GM12874 (cell line): ENCODE measurements at regions not wholly inside any gene's neighbourhood (a gene's known extent, or its start where the extent isn't known, plus 50 kb on each side); places are given as distances from the start of the nearest gene placed in this dataset.

Source experiments
- CTCF ChIP-seq: IDR thresholded peaks from 2 replicates; pipeline ENCODE4 v1.5.1; 2011; ENCODE audit warnings: low read depth, mild to moderate bottlenecking, control low read depth, low read length, moderate library complexity; ENCODE audit not compliant: insufficient read depth

DNA sequence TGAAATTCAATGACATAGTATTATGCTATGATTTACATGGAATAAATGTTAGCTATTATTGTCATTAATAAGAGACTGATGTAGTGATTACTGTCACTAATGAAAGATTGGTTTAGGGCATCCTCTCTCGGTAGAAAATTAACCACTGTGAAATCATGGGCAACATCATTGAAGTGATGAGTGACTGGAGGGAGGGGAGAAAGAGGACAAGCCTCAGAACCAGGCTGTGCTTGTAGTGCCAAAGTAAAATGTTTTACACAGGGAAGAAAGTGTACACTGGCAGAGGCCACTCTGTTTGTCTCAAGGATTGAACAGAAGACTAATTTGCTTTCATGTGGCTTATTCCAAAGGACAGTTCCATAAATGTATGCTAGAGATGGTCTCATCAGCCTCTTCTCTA is 456.2 kb upstream of the TCF4 start:
- no peak for TF ChIP-seq CTCF

DNA sequence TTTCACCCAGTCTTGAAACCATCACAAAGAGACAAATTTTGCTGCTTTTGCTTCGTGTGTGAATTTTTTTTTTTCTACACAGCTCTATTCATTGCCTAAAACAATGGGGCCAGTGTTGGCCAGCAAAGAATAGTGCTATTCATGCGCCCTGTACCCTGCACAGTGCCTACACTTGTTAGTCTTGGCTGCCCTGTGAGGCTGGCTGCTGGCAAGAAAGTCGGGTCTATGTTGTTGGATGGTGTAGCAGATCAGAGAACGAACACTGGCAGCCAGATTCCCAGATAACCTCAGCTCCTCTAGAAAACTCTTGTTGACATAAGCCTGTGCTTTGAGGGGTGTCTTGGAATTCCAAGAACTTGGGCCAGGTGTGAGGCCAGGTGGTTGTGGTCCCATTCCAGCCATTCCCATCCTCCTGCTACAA is 455.7 kb upstream of the TCF4 start:
- TF ChIP-seq CTCF = no peak

- no peak for TF ChIP-seq CTCF
These were observed 455.0 kb upstream of the TCF4 start for GRCh38 chr18:56042915-56043536.

- no peak for TF ChIP-seq CTCF
These were observed 450.4 kb upstream of the TCF4 start for GRCh38 chr18:56038171-56039030.

GRCh38 chr18:56036741-56037140 is 448.7 kb upstream of the TCF4 start:
- TF ChIP-seq CTCF = no peak

- no peak for TF ChIP-seq CTCF
These were observed 447.6 kb upstream of the TCF4 start for GRCh38 chr18:56035546-56035945.

GRCh38 chr18:56034949-56035348 is 447.0 kb upstream of the TCF4 start:
- TF ChIP-seq CTCF = no peak
